Fibroblast of lung (primary cell): ENCODE measurements at regions not wholly inside any gene's neighbourhood (a gene's known extent, or its start where the extent isn't known, plus 50 kb on each side); places are given as distances from the start of the nearest gene placed in this dataset.

Experiments
- DNase-seq, 2 donors: peaks; one replicate each; pipeline versions ENCODE4 v3.0.0 to v3.0.0-alpha.2; 2010; ENCODE audit warnings: low read depth in 2 of 2
- H2AFZ ChIP-seq: 2 replicates; pipeline ENCODE4 v1.5.1; 2012; ENCODE audit warnings: low read length, control low read depth, inconsistent platforms
- H3K27ac ChIP-seq: 2 replicates; pipeline ENCODE4 v1.5.1; 2011; ENCODE audit warnings: low read length, control low read depth; ENCODE audit not compliant: insufficient read depth
- H3K27me3 ChIP-seq: 2 replicates; pipeline ENCODE4 v1.5.1; 2011; ENCODE audit warnings: mild to moderate bottlenecking, low read length; ENCODE audit not compliant: control insufficient read depth, insufficient read depth
- H3K36me3 ChIP-seq: 2 replicates; pipeline ENCODE4 v1.5.1; 2011; ENCODE audit warnings: low read length; ENCODE audit not compliant: control insufficient read depth, insufficient read depth
- H3K4me1 ChIP-seq: 2 replicates; pipeline ENCODE4 v1.5.1; 2011; ENCODE audit warnings: low read length; ENCODE audit not compliant: control insufficient read depth, insufficient read depth; ENCODE audit errors: extremely low read depth
- H3K4me2 ChIP-seq: 2 replicates; pipeline ENCODE4 v1.5.1; 2011; ENCODE audit warnings: low read length, control low read depth; ENCODE audit not compliant: insufficient read depth; ENCODE audit errors: extremely low read depth
- H3K4me3 ChIP-seq, 4 experiments: fragments of 200-600 bp in 1 of 4; sonication (generic) in 1 of 4; replicated peaks in 1 of 4; 2 replicates each; pipeline ENCODE4 v1.5.1; 2011 to 2016; ENCODE audit warnings: low read length in 4 of 4, low read depth in 3 of 4, mild to moderate bottlenecking in 3 of 4, control low read depth in 2 of 4, inconsistent platforms in 1 of 4, mixed read lengths in 1 of 4; ENCODE audit not compliant: insufficient read depth in 1 of 4; ENCODE audit errors: control extremely low read depth in 1 of 4
- H3K79me2 ChIP-seq: 2 replicates; pipeline ENCODE4 v1.5.1; 2012; ENCODE audit warnings: mild to moderate bottlenecking, low read length, inconsistent platforms; ENCODE audit not compliant: control insufficient read depth, insufficient read depth
- H3K9ac ChIP-seq: 2 replicates; pipeline ENCODE4 v1.5.1; 2011; ENCODE audit warnings: mild to moderate bottlenecking, low read length, control low read depth; ENCODE audit not compliant: insufficient read depth
- H3K9me3 ChIP-seq: 2 replicates; pipeline ENCODE4 v1.5.1; 2012; ENCODE audit warnings: low read depth, low read length; ENCODE audit not compliant: control insufficient read depth, insufficient read depth
- H4K20me1 ChIP-seq: 2 replicates; pipeline ENCODE4 v1.5.1; 2011; ENCODE audit warnings: low read length; ENCODE audit not compliant: control insufficient read depth, insufficient read depth; ENCODE audit errors: extremely low read depth
- EZH2 ChIP-seq: IDR thresholded peaks from 2 replicates; pipeline ENCODE4 v1.5.1; 2012; ENCODE audit warnings: low read length, control low read depth, mild to moderate bottlenecking; ENCODE audit errors: missing control alignments
- TF ChIP-seq, protein P1 (sequence below), 2 donors: IDR thresholded peaks in 1 of 2; conservative IDR thresholded peaks in 1 of 2; 1 replicate in 1 of 2; 2 replicates in 1 of 2; pipeline ENCODE4 v1.5.1; 2011 to 2012; ENCODE audit warnings: low read length in 2 of 2, control low read depth in 1 of 2, inconsistent platforms in 1 of 2, low read depth in 1 of 2, mild to moderate bottlenecking in 1 of 2

DNA sequence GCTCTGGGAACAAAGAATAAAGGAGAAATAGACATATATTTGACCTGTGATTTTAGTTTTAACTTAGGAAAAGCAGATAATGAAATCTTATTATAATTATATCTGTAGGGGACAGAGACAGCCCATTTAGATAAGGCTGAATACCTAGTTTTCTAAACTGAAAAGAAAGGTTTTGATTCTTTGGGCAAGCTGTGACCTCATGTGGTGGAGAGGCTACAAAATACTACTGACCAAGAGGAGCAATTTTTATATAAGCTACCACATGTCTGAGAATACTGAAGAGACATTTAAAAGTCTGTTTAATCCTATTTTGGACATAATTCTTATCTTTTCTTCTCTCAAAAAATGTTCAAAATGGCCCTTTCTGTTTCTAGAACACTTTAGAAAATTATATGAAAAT lies 271.0 kb downstream of the MTERF1 start:
- H4K20me1 ChIP-seq: no peaks in the 10 kb centered on the region
- H3K9ac ChIP-seq: no peak overlapping the region
- no peaks in the 10 kb centered on the region for H3K36me3 ChIP-seq
- H3K9me3 ChIP-seq: no peaks in the 10 kb centered on the region
- no peaks in the 10 kb centered on the region for H3K27me3 ChIP-seq
- no peaks in the 10 kb centered on the region for H3K79me2 ChIP-seq
- TF ChIP-seq, protein P1, sequence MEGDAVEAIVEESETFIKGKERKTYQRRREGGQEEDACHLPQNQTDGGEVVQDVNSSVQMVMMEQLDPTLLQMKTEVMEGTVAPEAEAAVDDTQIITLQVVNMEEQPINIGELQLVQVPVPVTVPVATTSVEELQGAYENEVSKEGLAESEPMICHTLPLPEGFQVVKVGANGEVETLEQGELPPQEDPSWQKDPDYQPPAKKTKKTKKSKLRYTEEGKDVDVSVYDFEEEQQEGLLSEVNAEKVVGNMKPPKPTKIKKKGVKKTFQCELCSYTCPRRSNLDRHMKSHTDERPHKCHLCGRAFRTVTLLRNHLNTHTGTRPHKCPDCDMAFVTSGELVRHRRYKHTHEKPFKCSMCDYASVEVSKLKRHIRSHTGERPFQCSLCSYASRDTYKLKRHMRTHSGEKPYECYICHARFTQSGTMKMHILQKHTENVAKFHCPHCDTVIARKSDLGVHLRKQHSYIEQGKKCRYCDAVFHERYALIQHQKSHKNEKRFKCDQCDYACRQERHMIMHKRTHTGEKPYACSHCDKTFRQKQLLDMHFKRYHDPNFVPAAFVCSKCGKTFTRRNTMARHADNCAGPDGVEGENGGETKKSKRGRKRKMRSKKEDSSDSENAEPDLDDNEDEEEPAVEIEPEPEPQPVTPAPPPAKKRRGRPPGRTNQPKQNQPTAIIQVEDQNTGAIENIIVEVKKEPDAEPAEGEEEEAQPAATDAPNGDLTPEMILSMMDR (conservative IDR thresholded peaks at IDR 0.05 in 1 of 2, IDR thresholded peaks at IDR 0.05 in 1 of 2; ENCODE audit: low read depth in 1 of 2, low read length in 2 of 2): no peak
- TF ChIP-seq EZH2: no peak
- no peak overlapping the region for H3K4me2 ChIP-seq
- no peak overlapping the region for H3K27ac ChIP-seq
- peak; percentile 6 to 11 for DNase-seq
- no peak overlapping the region for H2AFZ ChIP-seq
- H3K4me1 ChIP-seq: no peaks in the 10 kb centered on the region
- no peak overlapping the region for H3K4me3 ChIP-seq

DNA sequence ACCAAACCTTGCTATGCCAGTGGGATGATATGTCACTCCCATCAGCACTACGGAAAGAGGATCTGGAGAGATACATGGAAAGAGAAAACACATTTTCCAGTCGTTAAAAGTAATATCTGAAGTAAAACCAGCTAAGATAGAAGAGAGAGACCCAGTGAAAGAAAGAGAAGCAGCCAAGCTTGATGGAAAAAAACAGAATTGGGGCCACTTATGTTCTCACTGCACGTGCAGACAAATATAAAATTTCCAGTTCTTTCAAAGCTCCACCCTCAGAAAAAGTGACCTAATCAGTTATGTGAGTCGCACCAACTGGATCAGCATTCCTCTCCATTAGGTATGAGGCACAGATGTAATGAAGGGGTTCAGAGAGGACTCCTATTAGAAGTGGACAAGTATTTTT lies 266.1 kb downstream of the MTERF1 start:
- H4K20me1 ChIP-seq: no peaks in the 10 kb centered on the region
- no peak overlapping the region for H3K4me3 ChIP-seq
- no peak for TF ChIP-seq EZH2
- TF ChIP-seq, protein P1 (conservative IDR thresholded peaks at IDR 0.05 in 1 of 2, IDR thresholded peaks at IDR 0.05 in 1 of 2; ENCODE audit: low read depth in 1 of 2, low read length in 2 of 2): no peak
- no peak overlapping the region for H3K4me2 ChIP-seq
- no peaks in the 10 kb centered on the region for H3K4me1 ChIP-seq
- no peak for DNase-seq
- no peak overlapping the region for H3K27ac ChIP-seq
- H3K36me3 ChIP-seq: no peaks in the 10 kb centered on the region
- H3K27me3 ChIP-seq: no peaks in the 10 kb centered on the region
- H3K9ac ChIP-seq: no peak overlapping the region
- no peaks in the 10 kb centered on the region for H3K9me3 ChIP-seq
- H3K79me2 ChIP-seq: no peaks in the 10 kb centered on the region
- no peak overlapping the region for H2AFZ ChIP-seq

DNA sequence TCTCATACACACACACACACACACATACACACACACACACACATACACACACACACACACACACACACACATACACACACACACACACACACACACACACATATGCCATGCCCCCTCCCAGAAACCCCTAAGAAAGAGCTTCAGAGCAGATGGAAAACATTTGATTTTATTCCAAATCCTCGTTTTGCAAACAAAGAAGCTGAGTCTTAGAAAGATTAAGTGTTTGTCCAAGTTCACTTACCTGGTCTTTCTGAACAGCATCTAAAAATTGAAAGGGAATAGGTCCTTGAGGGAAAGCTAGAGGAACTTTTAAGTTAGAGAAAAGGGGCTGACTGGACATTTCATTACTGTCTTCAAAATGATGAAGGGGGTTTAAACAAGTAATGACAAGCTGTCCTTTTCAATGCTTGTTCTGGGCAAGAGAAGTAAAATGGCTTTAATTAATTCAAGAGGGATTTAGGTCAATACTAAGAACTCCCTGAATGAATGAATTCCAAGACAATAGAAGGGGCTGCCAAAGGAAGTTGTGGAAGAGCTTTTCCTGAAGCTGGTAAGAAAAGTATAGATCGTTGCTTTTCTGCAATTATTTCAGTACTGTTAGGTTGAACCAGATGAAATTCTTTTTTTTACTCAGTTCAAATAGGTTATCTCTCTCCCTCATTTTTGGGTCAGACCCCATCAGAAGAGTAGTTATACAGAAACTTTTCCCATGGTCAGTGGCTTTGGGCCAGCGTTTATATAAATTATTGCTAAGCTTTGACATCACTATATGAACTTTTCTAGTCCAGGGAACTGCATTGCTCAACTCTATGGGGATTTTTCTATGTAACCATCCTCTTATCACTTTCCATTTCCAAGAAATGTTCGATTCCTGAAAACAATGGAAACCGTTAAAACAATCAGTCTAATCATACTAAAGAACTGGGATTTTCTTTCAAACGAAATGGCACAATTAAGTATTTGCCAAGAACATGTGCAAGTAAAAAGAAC lies 261.4 kb downstream of the MTERF1 start:
- H3K4me2 ChIP-seq: no peak overlapping the region
- H3K9me3 ChIP-seq: no peaks in the 10 kb centered on the region
- H3K27me3 ChIP-seq: no peaks in the 10 kb centered on the region
- no peaks in the 10 kb centered on the region for H4K20me1 ChIP-seq
- H3K4me3 ChIP-seq: no peak overlapping the region
- TF ChIP-seq, protein P1 (conservative IDR thresholded peaks at IDR 0.05 in 1 of 2, IDR thresholded peaks at IDR 0.05 in 1 of 2; ENCODE audit: low read depth in 1 of 2, low read length in 2 of 2): no peak
- no peak for TF ChIP-seq EZH2
- no peak overlapping the region for H2AFZ ChIP-seq
- H3K4me1 ChIP-seq: no peaks in the 10 kb centered on the region
- no peak overlapping the region for H3K9ac ChIP-seq
- no peak overlapping the region for H3K27ac ChIP-seq
- no peaks in the 10 kb centered on the region for H3K36me3 ChIP-seq
- DNase-seq: peak in 1 of 2 donors; percentile 19
- H3K79me2 ChIP-seq: no peaks in the 10 kb centered on the region
